Nucleus accumbens (tissue), 56 donors: ENCODE measurements at regions not wholly inside any gene's neighbourhood (a gene's known extent, or its start where the extent isn't known, plus 50 kb on each side); places are given as distances from the start of the nearest gene placed in this dataset.
A peak's percentile ranks its signal among the peaks of the same experiment; 100 is the strongest.
"Not testable (repeated sequence)": the region's sequence is repeated elsewhere in the genome, so short reads cannot be mapped to it uniquely, and the experiment has no call there.

Experiments
- DNase-seq, 56 donors: peaks; one replicate each; lab custom pipeline; 2025; lab: John Stamatoyannopoulos, UW

DNA sequence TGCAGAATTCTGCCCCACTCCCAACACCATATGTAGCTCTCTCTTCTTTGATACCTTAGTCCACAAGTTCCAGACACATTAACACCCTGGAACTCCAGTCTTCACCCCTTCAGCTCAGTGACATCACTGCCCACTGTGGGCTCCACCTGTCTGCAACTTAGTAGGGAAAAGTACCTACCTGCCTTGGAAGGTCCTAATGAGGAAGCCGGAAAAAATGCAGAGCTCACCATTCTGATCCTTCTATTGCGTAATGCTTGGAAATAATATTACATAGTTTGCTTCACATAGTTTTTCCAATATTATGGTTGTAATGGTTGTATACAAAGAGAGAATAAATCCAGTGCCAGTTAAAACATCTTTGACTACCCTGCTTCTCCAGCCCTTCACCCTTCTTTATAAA lies 738.4 kb downstream of the RNF144A start:
- DNase-seq, result no peak

DNA sequence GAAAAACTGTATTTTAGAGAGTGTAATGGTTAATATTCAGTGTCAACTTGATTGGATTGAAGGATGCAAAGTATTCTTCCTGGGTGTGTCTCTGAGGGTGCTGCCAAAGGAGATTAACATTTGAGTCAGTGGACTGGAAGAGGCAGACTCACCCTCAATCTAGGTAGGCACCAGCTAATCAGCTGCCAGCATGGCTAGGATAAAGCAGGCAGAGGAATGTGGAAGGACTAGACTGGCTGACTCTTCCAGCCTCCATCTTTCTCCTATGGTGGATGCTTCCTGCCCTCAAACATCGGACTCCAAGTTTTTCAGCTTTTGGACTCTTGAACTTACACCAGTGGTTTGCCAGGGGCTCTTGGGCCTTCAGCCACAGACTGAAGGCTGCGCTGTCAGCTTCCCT lies 740.3 kb downstream of the RNF144A start:
- not testable (repeated sequence) for DNase-seq

DNA sequence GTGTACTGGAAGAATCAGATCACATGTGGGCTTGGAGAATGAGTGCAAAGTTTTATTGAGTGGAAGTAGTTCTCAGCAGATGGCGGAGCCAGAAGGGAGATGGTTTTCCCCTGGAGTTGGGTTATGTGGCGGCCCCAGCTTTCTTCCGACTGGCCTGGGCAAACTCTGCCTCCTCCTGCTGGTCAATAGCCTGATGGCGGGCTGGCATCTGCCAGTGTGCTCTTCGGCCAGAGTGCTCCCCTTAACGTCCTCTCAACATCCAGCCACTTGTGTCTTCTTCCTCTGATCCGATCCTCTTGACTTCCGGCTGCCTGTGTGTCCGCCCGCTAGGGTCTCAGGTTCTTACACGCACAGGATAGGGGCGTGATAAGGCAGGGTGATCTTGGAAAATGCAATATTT lies 741.3 kb downstream of the RNF144A start:
- no peak for DNase-seq

DNA sequence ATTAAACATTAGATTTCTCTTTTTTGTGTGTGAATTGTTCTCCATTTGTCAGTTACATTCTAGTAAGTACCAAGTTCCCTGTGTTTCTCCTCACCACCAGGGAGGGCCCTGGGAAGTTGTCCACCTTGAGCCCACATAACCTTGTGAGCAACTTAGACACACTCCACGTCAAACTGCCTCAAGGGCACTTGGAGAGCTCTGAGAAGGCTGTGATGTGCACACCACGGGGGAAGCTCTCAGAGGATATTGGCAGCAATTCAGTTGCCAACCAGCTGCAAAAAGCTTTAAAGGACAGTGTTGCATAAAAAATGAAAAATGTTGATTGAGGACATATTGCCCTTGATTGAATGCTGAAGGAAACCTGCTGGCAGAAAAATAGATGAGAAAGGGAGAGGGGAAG lies 743.6 kb downstream of the RNF144A start:
- no peak for DNase-seq

DNA sequence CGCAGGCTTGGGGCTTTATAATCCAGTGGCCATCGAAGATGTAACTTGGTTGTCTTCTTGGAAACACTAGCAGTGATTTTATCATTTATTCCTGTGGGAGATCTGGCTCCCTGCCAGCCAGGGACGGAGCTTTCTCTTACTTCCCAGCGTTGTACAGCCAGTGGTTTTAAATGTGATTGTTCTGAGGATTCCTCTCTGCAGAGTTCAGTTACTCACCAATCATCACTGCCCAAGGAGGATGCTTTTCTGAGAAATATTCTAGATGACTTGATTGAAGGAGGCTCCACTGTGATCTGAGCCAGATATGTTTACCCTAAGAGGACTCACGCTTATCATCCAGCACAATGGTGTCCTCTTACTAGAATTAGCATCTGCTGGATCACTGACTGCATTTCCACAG lies 744.3 kb downstream of the RNF144A start:
- DNase-seq, result peak in 1 of 56 donors; percentile 14

DNA sequence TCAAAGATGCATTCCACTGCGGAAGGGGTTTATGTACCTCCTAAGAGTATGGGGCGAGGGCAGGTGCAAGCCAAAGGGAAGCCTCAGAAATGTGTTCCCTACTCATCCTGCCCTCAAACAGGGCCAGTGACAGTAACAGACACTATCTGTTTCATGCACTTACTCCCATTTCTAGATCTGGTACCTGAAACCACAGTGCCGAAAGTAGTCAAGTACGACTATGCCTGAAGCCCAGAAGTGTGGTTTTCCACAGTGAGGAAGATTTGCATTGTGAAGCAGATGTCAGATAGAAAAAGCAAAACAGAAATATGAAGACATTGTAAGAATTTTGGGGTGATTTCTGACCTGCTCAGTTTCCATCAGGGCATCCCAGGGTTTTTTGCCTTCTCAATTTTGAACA lies 748.7 kb downstream of the RNF144A start:
- no peak for DNase-seq

DNA sequence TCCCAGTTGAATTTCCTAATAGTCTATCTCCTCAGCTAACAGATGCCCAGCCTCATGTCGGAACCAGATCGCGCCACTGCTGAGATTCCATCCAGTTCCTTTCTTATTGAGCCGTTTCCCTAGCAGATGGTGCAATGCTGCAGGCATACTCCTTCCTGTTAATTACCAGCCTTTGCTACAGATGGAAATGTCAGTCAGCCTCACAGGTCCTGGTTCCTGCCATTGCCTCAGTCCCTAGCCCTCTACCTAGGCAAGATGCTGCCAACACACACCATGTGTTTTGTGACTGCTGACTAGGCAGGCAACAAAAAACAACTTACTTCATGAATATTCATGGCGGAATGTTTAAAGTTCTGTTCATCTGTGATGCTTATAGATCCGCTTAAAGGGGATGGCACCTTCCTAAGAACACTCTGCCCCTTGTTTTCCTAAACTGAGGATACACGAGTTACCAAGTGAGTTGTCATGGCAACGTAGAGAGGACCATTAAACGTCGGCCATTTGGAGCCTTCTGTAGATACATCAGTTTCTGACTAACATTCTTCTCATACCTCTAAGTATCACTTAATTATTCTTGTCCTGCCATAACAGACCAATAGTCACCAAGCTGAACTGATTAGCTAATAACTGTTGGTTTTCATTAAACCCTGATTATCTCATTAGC lies 749.5 kb downstream of the RNF144A start:
- DNase-seq, result no peak

DNA sequence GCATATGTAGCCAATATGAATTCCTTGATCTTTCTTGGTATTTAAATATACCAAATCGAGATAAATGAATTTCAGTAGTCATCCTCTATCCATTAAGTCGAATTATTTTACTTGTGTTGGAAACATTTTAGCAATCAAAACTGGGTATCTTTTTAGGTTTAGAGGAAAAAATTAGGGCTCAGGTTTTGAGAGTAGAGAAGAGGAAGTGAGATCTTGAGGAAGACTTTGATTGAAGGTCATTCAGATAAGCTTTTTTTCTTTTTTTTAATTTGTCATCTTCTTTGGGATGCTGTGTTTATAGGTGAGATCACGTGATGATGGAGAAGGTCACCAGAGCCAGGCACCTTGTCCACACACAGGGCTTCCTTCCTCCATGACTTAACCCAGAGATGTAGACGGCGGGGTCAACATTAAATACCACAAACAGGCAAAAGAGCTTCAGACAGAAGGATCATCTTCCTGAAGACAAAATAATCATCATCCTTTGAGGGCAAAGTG lies 750.1 kb downstream of the RNF144A start:
- DNase-seq, result no peak

DNA sequence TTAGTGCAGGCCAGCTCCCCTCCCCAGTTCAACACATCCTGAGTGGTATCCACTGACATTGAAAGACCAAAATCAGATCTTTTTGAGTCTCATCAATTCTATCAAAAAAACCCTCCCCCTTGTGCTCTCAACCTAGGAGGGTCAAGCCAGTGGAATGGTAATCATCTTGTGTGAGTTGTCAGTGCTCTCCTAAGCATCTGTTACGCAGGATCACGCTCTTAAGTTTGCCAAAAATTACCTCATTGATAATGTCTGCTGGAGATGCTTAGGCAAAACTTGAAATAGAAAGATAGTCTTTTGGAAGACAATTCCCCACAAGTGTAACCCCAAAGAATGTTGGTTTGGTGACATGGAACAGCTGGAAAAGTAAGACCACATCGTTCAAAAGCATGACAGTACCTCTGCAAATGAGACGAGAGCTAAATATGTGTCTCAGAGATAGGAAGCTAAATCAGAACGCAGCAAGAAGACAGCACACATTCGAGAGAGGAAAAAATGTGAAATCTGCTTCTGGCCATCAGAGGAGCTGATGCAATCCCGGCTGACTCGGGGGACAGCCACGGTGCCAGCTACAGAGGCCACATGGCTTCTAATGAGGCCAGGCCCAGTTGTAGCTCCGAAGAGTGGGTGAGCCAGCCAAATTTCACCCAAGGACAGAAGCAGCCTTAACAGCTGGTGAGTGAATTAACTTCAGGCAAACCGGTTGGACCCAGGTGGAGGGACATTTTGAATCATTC lies 753.9 kb downstream of the RNF144A start:
- peak in 1 of 56 donors; percentile 2 for DNase-seq

DNA sequence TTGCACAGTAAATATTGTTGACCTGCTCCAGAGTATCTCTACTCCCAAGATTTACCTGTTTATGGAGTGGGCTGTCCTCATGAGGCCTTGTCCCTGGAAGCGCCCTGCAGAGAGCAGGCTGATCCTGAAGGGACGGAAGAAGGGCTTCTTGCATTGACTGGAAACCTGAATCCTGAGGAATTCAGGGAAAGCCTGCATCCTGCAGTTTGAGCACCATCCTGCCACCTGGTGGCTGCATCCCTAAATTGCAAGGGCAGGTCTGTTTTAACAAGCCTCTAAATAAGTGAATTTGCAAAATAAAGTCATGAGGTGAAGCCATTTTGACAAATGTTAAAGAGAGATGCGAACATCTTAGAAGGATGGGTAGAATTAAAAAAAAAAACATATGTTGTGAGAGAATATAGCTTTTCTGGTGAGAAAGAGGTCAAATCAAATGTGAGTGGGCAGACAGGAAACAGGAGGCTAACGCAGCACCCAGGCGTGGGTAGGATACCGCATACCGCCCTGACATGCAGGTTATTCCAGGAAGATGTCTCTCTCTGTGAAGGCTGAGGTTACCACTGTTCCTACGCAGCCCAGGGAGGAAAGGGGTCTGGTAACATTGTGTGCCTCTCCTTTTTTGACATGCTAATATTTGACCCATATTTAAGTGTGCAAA lies 754.9 kb downstream of the RNF144A start:
- peak in 2 of 56 donors; percentile 3 to 4 for DNase-seq

DNA sequence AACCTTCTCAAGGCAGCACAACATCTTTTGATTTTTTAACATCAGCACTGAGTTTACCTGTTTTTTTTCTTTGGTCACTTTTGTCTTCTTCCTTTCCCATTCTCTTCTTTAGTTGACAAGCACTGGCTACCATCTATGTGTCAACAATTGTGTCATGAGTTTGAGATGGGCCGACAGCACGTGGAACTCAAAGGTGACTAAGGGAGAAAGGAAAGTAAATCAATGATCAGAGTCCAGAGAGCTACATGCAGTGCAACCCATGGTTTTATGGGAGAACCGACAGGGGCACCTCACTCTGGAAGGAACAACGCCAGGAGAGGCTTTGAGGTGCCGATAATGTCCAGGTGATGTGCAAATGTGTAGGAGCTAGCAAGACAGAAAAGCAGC lies 755.5 kb downstream of the RNF144A start:
- no peak for DNase-seq

DNA sequence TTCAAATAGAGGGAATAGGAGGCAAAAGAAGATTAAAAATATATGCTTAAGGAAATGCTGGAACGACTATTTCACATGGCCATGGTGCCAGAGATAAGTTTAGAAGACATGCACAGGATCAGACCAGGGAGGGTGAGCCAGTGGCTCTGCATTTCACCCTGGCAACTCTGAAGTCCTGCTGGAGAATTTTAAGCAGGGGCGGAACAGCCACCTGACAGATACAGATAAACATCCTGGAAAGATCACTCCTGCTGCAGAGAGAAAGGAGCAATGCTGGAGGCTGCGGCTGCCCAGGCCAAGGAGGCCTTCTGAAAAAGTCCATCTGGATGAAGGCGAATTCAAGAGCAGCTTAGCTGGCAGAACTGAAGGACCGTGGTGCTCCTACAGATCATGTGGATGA lies 755.9 kb downstream of the RNF144A start:
- no peak for DNase-seq

DNA sequence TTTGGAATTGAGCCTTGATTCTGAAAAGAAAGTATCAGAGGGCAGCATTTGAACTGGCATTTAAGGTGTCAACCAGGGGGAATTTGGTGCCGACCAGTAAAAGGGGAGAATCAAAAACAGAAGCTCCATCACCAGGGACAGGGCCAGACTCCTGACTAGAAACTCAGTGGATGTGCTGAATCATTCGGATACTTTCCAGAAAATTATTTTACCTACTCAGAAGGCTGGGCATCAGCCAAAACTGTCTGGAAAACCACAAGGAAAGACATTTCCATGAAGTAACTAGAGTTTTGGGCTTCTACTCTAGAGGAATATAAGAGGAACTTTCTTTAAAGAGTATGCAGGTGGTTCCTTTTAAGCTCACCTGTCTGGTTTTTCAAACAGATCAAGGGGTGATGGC lies 756.6 kb downstream of the RNF144A start:
- no peak for DNase-seq

DNA sequence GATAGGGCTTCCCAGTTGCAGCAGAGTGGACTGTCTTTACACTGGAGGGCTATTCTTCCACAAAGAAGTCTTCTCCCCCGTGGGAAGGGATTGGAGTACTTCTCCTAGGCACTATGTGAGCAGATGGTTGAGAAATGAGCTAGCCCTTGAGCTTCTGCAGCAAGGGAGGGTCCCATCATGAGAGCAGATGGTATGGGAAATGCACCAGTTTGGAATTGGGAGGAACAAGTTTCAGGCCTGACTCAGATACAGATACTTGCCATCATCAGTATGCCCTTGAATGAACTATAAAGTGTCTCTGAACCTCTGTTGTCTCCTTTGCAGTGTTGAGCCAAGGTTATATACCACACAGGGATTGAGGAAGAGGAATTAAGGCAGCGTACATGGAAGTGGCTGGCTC lies 757.4 kb downstream of the RNF144A start:
- DNase-seq, result no peak

DNA sequence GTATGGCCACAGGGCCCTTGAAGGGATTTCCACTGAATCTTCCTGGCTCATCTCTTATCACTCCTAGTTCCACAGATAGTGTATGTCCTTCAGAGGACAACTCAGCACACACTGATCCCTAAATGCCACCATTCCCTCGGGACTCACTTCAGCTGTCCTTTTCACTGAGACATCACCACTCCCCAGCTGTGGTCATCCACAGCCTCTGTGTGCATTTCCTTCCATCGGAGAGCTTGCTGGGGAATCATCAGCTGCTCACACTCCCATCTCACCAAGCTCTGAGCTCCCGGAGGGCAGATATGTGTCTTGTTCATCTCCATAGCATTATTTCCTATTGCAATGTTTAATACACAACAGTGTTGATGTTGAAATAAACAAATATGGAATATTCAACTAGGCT lies 759.5 kb downstream of the RNF144A start:
- DNase-seq, result no peak

DNA sequence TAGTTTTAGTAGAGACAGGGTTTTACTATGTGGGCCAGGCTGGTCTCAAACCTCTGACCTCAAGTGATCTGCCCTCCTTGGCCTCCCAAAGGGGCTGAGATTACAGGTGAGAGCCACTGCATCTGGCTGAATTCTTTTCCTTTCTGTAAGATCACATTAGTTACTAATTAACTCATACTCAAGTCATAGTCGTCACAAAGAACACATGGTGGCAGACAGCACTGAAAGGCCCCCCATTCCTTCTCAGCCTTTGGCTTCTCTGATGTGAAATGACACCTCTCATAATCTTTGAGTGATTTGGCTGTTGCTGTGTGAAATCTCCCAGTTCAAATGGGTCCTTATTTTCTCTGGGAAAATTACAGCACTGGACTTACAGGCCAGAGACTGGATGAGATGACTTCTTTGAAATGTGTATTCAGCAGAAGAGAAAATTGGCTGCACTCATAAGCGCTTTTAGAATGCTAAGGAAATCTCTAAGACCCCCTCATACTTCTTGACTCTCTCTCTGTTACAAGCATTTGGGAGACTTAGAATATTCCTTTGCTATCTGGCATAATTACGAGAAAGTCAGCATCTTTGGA lies 764.8 kb downstream of the RNF144A start:
- DNase-seq, result no peak

DNA sequence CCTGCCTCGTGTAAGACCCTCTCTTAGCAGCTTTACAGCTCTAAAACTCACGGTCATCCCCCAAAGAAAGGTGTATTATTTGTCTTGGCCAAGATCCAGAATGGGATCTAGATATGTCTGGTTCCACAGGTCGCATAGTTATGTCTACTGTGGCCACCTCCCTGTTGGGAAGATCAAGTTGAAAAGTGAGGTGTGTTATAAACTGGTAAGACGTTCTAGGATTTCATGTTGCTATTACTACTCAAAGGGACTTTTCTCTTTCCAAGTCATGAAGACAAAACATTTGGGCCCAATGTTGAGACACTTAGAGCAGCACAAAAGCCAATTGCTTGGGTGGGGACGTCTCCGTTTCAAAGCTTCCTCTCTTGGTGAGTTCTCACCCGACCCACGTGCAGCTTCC lies 766.0 kb downstream of the RNF144A start:
- no peak for DNase-seq

DNA sequence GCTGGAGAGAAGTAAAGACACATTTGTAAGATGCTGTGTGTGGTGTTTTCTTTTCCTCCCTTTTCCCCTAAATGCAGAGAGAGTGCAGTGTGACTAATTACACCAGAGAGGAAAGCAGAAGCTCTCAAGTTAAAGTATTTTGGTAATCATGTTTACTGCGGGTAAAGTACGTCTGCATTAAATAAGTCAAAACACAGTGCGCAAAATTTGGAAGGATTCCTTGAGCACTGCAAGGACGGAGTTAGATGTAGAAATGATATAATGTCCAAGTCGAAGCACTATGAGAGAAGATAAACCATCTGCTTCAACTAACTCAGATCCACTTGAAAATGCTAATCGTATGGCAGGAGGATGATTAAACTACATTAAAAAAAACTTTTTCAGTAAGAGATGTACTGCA lies 766.5 kb downstream of the RNF144A start:
- no peak for DNase-seq

DNA sequence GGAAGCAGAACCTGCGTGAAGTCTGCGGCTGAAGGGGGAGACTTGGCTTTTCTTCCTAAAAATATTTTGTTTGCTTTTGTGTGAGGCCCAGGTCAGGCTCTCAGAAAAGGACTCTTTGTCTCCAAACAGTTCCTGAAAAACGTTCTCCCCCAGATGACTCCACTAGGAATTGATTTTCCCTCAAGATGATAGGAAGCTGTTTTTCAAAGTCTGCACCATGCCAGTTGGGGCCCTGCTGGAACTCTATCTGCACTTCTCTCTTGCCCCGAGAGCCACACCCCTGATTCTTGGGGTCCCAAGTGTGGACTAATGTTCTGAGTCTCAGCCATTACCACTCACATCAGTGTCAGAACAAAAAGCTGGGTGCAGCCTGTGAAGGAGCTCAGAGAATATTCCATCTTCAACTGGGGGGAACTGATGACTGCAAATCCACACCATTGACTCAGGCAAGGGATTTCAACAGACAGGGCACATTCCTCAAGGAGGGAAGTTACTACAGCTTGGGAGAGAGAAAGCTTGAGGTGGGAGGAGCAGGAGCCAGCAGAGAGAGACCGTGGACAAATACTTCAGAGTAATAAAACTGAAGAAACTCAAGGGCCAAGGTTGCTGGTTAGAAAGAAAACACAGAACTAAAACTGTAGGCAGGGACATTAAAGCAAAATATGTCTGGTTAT lies 768.3 kb downstream of the RNF144A start:
- no peak for DNase-seq

DNA sequence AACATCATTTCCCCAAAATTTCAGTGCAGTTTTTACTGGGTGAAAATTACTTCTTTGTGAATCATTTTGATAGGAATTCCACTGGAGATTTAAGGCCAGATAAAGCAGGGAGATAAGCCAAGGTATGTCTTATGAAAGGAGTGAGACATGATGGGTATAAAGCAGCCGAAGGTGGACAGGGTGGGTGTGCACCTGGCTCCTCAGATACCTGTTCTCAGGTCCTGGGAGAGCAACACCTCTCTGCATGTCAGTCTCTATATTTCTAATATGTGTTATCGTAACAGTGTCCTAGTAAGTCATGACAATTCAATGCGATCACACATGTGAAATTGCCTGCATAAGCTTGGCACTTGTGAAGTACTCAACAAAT lies 768.8 kb downstream of the RNF144A start:
- no peak for DNase-seq
